NOMO-1 treated with DMSO at 0.1 percent for 48 hours (cell line): ENCODE measurements at regions not wholly inside any gene's neighbourhood (a gene's known extent, or its start where the extent isn't known, plus 50 kb on each side); places are given as distances from the start of the nearest gene placed in this dataset.
"Not testable (repeated sequence)": the region's sequence is repeated elsewhere in the genome, so short reads cannot be mapped to it uniquely, and the experiment has no call there.

Experiments
- DNase-seq: peaks from one replicate; lab custom pipeline; 2025; ENCODE audit not compliant: unreplicated experiment; lab: John Stamatoyannopoulos, UW

DNA sequence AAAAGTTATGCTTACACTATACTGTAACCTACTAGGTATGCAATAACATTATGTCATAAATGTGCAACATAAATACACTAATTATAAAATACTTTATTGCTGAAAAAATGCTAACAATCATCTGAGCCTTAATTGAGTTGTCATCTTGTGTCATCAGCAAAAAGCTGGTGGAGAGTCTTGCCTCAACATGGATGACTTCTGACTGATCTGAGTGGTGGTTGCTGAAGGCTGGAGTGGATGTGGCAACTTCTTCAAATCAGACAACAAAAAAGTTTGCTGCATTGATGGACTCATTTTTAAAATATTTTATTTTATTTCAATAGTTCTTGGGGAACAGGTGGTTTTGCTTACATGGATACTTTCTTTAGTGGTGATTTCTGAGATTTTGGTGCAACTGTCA, 93.9 kb upstream of the AMN1 start:
- no peak for DNase-seq

DNA sequence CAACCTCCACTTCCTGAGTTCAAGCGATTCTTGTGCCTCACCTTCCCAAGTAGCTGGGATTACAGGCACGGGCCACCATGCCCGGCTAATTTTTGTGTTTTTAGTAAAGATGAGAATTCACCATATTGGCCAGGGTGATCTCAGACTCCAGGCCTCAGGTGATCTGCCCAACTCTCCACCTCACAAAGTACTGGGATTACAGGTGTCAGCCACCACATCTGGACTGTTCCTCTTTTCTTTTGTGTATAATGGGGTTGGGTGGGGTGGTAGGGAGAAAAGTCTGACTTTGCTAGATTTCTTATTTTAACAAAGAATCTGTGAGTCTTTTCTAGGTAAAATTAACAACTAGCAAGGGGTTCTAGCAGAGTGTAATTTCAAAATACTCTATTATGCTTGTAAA, 92.7 kb upstream of the AMN1 start:
- no peak for DNase-seq

DNA sequence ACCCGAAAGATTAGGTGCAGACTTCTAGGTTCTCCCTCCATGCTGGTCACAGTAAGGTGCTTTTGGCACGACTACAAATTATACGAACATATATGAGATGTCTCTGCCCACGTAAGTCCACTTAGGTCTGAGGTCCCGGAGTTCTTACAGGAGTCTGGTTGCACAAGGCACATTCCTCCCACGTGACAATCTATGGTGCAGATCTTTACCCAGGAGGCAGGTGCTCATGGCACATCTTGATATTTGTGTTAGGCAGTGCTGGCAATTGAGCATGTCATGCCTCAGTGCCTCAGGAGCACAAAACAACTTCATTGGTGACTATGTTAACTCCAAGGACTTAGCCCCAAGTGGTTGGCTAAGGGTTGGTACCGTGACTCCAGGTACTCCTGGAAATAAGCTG, 92.0 kb upstream of the AMN1 start:
- no peak for DNase-seq

DNA sequence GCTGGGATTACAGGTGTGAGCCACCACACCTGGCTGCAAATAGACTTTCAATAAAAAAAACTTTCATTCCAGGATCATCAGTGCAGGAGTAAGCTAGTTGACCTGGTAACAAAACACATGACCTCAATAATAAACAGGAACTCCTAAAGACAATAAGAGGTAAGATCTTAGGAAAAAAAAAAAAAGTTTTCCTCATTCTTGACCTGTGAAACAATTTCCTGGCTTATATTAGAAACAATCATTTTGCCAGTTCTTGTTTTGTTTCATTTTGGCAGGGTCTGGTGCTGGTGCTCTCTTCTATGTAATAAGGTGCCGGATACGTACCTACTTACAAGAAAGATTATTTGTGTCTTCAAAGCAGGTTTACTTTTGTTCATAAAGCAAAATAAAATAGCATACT, 90.6 kb upstream of the AMN1 start:
- no peak for DNase-seq

DNA sequence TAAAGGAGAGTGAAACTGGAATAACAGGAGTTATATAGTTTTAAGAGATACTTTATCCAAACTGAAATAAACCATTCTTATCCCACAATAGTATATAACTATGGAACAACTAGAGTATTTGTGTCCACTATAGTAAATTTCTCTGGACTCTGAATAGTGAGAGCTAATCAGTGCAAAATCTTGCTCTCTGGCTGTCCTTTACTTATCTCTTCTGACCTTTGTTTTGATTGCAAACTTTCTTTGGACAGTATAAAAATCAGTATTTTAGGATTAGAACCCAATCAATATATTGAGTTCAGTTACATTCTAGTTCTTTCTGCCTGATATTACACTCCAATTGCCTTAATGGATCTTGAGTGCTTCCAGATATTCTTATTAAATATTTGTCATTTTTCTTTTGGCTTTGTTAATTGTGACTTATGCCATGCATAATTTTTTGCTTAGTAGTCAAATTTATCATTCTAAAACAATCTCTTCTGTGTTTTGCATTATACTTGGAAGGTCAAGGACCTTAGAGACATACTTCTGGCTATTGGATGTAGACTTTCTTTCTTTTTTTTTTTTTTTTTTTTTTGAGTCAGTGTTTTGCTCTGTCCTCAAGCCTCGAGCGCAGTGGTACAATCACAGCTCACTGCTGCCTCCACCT, 89.9 kb upstream of the AMN1 start:
- no peak for DNase-seq

DNA sequence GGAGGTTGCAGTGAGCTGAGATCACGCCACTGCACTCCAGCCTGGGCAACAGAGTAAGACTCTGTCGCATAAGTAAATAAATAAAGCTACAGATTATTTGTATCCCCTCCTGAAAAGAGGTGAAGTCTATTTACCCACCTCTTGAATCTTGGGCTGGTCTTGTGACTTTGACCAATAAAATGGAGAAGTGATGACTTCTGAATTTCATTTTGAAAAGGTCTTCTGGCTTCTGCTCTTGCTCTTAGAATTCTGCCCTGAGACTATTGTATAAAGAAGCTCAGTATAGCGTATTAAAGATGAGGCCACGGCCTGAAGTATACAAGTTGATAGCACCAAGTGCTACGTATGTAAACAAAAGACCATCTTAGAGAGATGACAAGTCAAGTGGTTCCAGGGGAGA, 88.3 kb upstream of the AMN1 start:
- no peak for DNase-seq

DNA sequence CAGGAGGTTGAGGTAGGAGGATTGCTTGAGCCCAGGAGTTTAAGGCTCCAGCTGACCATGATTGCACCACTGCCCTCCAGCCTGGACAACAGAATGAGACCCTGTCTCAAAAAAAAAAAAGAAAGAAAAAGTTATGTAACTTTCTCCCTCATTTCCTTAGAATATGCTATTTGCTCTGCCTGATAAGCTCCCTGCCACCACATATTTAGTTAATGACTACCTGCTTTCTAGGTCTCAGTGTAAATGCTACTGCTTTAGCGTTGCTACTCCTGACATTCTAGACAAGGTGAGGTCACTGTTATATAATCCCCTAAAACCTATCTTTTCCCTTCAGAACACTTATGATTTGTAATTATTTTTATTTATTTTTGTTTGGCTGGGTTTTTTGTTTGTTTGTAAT, 86.3 kb upstream of the AMN1 start:
- no peak for DNase-seq

DNA sequence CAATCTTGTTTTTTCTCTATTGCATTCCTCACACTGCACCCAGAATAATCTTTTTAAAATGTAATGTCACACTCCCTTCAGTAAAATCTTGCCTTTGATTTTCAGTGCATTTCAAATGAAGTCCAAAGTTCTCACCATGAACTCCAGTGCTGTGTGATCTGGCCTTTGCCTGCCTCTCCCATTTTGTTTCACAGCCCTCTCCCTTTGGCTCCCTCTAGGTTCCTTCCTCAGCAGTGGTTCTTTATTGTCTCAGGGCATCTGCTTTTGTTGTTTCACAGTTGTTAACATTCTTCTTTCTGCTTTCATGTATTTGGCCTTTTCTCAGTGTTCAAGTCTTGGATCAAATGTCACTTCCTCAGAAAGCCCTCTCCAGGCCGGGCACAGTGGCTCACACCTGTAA, 84.5 kb upstream of the AMN1 start:
- no peak for DNase-seq

DNA sequence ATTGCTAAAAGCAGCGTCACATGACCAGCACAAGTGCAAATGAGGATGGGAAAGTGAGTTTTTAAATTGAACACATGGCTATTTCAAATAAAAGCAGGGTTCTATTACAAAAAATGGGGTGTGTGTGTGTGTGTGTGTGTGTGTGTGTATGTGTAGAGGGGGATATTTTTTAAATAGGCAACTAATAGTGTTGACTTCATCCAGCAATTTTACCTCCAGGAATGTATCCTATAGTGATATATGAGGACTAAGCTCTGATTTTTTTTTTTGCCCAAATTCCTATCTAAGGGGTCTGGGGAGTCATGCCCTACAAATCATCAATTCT, 78.9 kb upstream of the AMN1 start:
- no peak for DNase-seq

DNA sequence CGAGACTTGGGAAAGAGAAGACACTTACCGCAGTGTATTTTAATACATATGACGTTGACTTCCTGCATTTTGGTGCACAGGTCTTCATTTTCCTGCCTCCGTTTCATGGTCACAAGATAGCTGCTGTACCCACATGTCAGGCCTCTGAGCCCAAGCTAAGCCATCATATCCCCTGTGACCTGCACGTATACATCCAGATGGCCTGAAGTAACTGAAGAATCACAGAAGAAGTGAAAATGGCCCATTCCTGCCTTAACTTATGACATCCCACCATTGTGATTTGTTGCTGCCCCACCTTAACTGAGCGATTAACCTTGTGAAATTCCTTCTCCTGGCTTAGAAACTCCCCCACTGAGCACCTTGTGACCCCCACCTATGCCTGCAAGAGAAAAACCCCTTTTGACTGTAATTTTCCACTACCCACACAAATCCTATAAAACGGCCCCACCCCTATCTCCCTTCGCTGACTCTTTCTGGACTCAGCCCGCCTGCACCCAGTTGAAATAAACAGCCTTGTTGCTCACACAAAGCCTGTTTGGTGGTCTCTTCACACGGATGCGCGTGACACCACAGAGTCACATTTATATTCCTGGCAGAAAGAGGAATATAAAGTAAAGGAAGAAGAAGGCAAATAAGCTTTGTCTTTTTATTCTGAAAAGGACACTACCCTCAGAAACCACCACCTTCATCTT, 78.4 kb upstream of the AMN1 start:
- not testable (repeated sequence) for DNase-seq

DNA sequence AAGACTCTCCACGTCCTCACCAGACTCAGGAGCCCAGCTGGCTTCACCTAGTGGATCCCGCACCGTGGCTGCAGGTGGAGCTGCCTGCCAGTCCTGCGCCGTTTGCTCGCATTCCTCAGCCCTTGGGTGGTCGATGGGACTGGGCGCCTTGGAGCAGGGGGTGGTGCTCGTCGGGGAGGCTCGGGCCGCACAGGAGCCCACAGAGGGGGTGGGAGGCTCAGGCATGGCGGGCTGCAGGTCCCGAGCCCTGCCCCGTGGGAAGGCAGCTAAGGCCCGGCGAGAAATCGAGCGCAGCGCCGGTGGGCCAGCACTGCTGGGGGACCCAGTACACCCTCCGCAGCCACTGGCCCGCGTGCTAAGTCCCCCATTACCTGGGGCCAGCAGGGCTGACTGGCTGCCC, 76.9 kb upstream of the AMN1 start:
- not testable (repeated sequence) for DNase-seq

DNA sequence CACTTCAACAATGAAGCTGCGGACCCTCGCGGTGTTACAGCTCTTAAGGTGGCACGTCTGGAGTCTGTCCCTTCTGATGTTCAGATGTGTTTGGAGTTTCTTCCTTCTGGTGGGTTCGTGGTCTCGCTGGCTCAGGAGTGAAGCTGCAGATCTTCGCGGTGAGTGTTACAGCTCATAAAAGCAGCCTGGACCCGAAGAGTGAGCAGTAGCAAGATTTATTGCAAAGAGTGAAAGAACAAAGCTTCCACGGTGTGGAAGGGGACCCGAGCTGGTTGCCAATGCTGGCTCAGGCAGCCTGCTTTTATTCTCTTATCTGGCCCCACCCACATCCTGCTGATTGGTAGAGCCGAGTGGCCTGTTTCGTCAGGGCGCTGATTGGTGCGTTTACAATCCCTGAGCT, 75.9 kb upstream of the AMN1 start:
- not testable (repeated sequence) for DNase-seq

DNA sequence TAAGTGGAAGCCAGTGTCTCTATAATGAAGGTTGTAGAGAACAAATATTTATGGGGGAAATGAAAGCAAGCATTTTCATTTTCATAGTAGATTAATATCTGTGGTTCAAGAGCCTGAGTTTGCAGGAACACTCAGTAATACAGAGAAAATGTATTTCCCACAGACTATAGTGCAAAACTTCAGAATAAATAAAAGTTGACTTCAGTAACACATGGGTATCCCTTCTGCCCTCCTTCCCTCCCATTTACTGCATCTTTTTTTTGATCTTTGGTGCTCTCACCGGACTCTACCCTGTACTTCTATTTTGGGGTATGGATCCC, 75.3 kb upstream of the AMN1 start:
- no peak for DNase-seq

DNA sequence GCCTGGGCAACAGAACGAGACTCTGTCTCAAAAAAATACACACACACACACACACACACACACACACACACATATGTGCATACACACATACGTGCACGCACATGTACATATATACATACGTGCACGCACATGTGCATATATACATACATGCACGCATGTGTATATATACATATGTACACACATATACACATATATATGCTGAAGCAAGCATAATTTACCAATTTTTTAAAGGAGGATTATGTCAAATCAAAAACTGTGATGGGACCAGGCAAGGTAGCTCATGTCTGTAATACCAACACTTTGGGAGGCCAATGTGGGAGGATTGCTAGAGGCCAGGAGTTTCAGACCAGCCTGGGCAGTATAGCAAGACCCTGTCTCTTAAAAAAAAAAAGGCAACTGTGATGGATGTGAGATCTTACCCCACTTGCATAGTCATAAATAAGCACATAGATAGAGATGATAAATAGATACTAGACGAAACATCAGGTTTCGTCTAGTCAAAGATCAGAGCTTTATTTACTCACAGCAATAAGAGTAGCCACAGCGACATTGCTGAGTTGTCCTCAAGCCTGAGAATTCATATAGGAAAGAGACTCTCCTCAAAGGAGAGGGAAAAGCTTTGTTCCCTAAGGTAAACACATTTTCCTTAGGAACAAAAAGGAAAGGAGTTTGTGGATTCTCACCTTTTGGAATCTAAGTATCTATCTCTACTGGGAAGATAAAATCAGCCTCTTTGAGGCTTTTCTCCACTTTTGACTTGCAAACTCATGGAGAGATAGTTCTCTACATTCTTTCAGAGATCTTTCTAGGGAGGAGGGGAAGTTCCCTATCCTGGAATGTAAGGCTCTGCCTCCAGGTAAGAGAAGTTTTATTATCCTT, 74.7 kb upstream of the AMN1 start:
- DNase-seq = no peak

DNA sequence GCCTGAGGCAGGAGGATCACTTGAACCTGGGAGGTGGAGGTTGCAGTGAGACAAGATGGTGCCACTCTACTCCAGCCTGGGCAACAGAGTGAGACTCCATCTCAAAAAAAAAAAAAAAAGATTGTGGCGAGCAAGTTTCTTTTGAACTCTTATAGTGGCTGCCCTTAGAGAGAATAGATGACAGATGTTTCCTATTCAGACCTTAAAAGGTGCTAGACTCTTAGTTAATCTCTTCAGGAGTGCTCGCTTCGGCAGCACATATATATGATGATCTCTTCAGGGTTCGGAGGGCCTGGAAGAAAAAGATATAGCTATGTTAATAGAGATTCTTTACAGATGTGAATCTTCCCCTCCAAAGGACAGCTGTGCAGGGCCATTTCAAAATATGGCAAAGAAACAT, 73.1 kb upstream of the AMN1 start:
- no peak for DNase-seq

DNA sequence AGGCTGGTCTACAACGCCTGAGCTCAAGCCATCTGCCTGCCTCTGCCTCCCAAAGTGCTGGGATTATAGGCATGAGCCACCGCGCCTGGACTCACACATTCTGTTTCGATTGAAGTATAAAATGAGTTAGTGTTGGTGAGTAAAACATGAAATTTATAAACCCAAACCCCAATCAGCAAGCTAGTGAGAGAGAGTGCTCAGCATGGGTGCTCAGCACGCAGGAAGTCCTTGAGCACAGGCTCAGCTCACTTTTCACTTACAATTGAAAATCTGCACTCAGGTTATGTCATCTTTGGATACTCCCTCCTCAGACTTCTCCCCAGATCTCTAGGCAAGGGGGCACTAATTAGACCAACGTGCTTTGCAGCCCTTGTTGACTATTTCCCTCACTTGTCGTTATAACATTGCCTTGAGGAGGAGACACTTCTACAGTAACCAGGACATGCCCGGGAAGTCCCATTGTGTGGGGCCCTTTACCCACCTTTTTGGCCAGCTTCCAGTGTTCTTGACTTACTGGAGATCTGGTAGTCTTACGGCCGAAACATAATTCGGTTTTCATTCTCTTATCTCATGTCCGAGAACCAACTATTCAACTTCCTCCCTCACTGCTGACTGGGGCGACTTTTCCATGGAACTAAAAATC, 68.5 kb upstream of the AMN1 start:
- no peak for DNase-seq

DNA sequence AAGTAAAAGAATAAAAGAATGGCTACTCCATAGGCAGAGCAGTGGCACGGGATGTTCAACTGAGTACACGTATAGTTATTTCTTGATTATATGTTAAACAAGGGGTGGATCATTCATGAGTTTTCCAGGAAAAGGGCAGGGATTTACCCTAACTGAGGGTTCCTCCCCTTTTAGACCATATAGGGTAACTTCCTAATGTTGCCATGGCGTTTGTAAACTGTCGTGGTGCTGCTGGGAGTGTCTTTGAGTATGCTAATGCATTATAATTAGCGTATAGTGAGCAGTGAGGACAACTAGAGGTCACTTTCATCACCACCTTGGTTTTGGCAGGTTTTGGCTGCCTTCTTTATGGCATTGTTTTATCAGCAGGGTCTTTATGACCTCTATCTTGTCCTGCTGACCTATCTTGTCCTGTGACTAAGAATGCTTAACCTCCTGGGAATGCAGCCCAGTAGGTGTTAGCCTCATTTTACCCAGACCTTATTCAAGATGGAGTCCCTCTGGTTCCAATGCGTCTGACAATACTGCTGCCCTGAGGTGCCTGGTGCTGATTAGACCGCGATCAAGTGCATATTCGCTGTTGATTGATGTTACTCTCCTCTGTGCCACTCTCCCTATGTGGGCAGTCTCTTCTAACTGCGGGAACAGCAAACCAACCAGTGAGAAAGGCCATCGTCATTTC, 67.6 kb upstream of the AMN1 start:
- DNase-seq = no peak

DNA sequence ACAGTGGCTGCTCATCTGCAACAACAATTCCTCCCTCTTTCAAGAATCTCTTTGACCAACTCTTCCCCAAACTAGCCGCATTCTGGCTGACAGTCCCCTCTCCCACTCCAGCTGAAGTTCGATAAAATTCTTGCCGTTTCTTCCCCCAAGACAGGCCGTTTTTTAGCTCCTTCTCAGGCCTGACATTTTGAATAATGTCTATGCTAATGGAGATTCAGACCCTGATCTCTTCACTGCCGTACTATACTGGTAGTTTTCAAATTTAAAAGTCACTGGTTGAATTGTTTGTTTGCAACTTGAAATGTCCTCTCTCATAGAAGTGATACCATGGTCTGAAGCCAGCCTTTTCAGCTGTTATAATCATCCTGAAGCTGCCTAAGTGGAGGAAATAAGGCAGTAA, 65.9 kb upstream of the AMN1 start:
- no peak for DNase-seq

DNA sequence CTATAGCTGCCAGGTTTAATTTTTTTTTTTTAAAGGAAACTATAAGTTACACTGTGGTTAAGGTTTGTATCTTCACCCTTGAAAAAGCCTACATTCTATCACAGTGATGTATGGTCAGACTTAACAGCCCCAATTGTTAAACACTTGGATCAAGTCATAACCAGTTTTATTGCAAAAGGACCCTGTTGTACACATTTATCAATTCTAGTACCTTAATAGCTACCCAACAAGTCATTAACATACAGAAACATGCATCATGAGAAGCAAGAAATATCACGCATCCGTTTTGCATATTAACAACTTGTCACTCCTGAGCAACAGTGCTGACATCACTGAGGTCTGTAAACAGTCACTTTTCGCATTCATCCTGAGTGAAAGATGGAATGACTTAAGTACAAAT, 62.4 kb upstream of the AMN1 start:
- not testable (repeated sequence) for DNase-seq

DNA sequence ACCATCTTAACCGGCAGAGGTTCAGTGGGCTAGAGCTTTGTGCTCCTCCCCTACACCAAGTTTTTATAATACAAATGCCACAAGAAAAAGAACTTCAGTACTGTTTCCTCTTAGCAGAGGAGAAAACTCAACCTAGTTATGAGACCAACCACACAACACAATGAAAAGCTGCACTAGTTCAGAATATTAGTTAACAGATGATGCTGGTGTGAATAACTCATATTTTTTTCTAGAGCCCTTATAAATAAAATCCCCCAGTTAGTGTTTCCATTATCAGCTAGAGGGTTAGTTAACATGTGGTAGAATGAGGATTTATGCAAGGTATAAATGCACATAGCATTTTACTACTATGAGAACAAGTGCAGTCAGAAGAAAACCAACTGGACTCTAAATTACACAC, 61.9 kb upstream of the AMN1 start:
- no peak for DNase-seq

DNA sequence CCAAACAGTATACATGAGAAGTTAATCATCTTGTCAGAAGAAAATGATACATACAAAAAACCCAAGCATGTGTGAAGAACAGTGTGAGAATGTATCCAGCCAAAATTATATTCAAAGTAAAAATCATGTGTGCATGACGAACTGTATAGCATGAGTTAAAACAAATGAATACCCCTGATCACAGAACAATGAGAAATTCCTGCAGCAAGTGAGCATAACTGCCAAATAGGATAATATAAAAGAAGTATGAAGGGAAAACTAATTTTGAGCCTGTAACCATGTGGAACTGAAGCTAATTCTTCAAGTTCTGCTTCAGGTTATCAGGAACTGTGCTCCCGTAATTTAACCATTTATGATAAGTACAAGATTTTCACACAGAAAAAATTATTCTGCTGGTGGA, 56.5 kb upstream of the AMN1 start:
- DNase-seq = no peak
